ENCODE measurements at regions not wholly inside any gene's neighbourhood (a gene's known extent, or its start where the extent isn't known, plus 50 kb on each side); places are given as distances from the start of the nearest gene placed in this dataset.

DNA sequence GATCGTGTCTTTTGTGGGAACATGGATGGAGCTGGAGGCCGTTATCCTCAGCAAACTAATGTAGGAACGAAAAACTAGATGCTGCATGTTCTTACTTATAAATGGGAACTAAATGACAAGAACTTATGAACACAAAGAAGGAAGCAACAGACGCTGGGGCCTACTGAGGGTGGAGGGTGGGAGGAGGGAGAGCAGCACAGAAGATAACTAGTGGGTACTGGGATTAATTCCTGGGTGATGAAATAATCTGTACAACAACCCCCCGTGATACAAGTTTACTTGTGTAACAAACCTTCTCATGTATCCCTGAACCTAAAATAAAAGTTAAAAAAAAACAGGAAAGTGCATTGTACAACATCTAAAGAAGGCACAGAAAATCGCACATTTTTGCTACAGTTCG, 59.0 kb upstream of the TMEM170B start:
- Histone ChIP-seq H4K20me1 (ENCODE audit: insufficient read depth) (no peaks in the 10 kb centered on the region), H3K79me2 (ENCODE audit: insufficient read depth) (no peaks in the 10 kb centered on the region), H3F3A (replicated peaks; ENCODE audit: insufficient read depth) (no peaks in the 10 kb centered on the region), H3K36me3 (replicated peaks in 1 of 2; ENCODE audit: control insufficient read depth in 1 of 2, insufficient read depth in 2 of 2, low read length in 1 of 2) (no peaks in the 10 kb centered on the region), H3K9me3 (no peaks in the 10 kb centered on the region), H3K4me2 (no peak overlapping the region), H3K27ac (ENCODE audit: low read depth in 2 of 2, low read length in 1 of 2) (no peak overlapping the region), H2AFZ (ENCODE audit: low read depth) (no peak overlapping the region), H3K9me2 (no peaks in the 10 kb centered on the region), H3K9ac (no peak overlapping the region), H3K4me3 (ENCODE audit: low read depth in 2 of 2, low read length in 1 of 2) (no peak overlapping the region), H3K4me1 (ENCODE audit: control insufficient read depth in 1 of 2, insufficient read depth in 2 of 2, low read depth in 1 of 2, low read length in 1 of 2) (no peaks in the 10 kb centered on the region), H3K27me3 (ENCODE audit: insufficient read depth) (no peaks in the 10 kb centered on the region)
- DNase-seq = no peak
- ChIA-PET POLR2A (no interaction called here), CTCF (no interaction called here)
- 64% methylated on average over 7 of the region's 7 CpGs for WGBS (ENCODE audit: low lambda C conversion rate)
- no peak for TF ChIP-seq FOXM1 (IDR thresholded peaks at IDR 0.05; ENCODE audit: low read depth)
- TF ChIP-seq SIN3A (IDR thresholded peaks at IDR 0.05; ENCODE audit: borderline replicate concordance, low read depth, low read length) = no peak

DNA sequence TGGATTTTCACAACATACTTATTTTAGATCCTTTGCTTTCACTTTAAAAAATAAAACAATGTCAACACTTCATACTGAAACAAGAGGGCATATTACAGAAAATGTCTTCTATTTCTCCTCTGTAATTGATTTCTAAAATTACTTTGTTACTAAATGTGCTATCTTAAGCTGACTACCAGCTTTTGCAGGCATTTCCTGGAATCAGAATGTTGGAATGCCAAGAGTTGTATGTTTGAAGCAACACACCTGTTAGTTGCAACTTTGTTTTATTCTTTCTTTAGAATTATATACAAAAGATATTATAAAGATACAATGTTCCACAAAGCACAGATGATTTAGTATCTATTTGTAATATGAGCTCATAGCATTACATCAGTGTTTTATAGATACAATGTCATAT, 62.5 kb upstream of the TMEM170B start:
- Histone ChIP-seq H3K36me3 (replicated peaks in 1 of 2; ENCODE audit: control insufficient read depth in 1 of 2, insufficient read depth in 2 of 2, low read length in 1 of 2) (no peaks in the 10 kb centered on the region), H3F3A (replicated peaks; ENCODE audit: insufficient read depth) (no peaks in the 10 kb centered on the region), H3K79me2 (ENCODE audit: insufficient read depth) (no peaks in the 10 kb centered on the region), H2AFZ (ENCODE audit: low read depth) (no peak overlapping the region), H3K4me2 (no peak overlapping the region), H3K27ac (ENCODE audit: low read depth in 2 of 2, low read length in 1 of 2) (no peak overlapping the region), H3K9me3 (no peaks in the 10 kb centered on the region), H3K4me3 (ENCODE audit: low read depth in 2 of 2, low read length in 1 of 2) (no peak overlapping the region), H3K4me1 (ENCODE audit: control insufficient read depth in 1 of 2, insufficient read depth in 2 of 2, low read depth in 1 of 2, low read length in 1 of 2) (no peaks in the 10 kb centered on the region; a peak in 1 of 4 replicates), H4K20me1 (ENCODE audit: insufficient read depth) (no peaks in the 10 kb centered on the region), H3K9ac (no peak overlapping the region), H3K9me2 (no peaks in the 10 kb centered on the region), H3K27me3 (ENCODE audit: insufficient read depth) (no peaks in the 10 kb centered on the region)
- DNase-seq = no peak
- TF ChIP-seq TAF1 (IDR thresholded peaks at IDR 0.05; ENCODE audit: borderline replicate concordance, low read depth, low read length) = no peak
- TF ChIP-seq FOXM1 (IDR thresholded peaks at IDR 0.05; ENCODE audit: low read depth) = no peak
- TF ChIP-seq, protein P1, sequence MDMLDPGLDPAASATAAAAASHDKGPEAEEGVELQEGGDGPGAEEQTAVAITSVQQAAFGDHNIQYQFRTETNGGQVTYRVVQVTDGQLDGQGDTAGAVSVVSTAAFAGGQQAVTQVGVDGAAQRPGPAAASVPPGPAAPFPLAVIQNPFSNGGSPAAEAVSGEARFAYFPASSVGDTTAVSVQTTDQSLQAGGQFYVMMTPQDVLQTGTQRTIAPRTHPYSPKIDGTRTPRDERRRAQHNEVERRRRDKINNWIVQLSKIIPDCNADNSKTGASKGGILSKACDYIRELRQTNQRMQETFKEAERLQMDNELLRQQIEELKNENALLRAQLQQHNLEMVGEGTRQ (IDR thresholded peaks at IDR 0.05; ENCODE audit: borderline replicate concordance, low read depth, low read length) = no peak
- no peak for TF ChIP-seq RCOR1 (IDR thresholded peaks at IDR 0.05; ENCODE audit: low read length)
- TF ChIP-seq NRF1 (IDR thresholded peaks at IDR 0.05; ENCODE audit: low read depth, low read length) = no peak
- TF ChIP-seq RXRA (IDR thresholded peaks at IDR 0.05; ENCODE audit: borderline replicate concordance, low read depth) = no peak
- TF ChIP-seq, protein P2, sequence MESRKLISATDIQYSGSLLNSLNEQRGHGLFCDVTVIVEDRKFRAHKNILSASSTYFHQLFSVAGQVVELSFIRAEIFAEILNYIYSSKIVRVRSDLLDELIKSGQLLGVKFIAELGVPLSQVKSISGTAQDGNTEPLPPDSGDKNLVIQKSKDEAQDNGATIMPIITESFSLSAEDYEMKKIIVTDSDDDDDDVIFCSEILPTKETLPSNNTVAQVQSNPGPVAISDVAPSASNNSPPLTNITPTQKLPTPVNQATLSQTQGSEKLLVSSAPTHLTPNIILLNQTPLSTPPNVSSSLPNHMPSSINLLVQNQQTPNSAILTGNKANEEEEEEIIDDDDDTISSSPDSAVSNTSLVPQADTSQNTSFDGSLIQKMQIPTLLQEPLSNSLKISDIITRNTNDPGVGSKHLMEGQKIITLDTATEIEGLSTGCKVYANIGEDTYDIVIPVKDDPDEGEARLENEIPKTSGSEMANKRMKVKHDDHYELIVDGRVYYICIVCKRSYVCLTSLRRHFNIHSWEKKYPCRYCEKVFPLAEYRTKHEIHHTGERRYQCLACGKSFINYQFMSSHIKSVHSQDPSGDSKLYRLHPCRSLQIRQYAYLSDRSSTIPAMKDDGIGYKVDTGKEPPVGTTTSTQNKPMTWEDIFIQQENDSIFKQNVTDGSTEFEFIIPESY (IDR thresholded peaks at IDR 0.05; ENCODE audit: borderline replicate concordance, low read depth) = no peak
- no peak for TF ChIP-seq CHD2 (IDR thresholded peaks at IDR 0.05; ENCODE audit: low read length, partially characterized antibody)
- TF ChIP-seq TEAD4 (IDR thresholded peaks at IDR 0.05; ENCODE audit: borderline replicate concordance, insufficient read depth) = no peak
- no peak for TF ChIP-seq JUND (IDR thresholded peaks at IDR 0.05)
- TF ChIP-seq, protein P3, sequence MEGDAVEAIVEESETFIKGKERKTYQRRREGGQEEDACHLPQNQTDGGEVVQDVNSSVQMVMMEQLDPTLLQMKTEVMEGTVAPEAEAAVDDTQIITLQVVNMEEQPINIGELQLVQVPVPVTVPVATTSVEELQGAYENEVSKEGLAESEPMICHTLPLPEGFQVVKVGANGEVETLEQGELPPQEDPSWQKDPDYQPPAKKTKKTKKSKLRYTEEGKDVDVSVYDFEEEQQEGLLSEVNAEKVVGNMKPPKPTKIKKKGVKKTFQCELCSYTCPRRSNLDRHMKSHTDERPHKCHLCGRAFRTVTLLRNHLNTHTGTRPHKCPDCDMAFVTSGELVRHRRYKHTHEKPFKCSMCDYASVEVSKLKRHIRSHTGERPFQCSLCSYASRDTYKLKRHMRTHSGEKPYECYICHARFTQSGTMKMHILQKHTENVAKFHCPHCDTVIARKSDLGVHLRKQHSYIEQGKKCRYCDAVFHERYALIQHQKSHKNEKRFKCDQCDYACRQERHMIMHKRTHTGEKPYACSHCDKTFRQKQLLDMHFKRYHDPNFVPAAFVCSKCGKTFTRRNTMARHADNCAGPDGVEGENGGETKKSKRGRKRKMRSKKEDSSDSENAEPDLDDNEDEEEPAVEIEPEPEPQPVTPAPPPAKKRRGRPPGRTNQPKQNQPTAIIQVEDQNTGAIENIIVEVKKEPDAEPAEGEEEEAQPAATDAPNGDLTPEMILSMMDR (IDR thresholded peaks at IDR 0.05) = no peak
- TF ChIP-seq, protein P4, sequence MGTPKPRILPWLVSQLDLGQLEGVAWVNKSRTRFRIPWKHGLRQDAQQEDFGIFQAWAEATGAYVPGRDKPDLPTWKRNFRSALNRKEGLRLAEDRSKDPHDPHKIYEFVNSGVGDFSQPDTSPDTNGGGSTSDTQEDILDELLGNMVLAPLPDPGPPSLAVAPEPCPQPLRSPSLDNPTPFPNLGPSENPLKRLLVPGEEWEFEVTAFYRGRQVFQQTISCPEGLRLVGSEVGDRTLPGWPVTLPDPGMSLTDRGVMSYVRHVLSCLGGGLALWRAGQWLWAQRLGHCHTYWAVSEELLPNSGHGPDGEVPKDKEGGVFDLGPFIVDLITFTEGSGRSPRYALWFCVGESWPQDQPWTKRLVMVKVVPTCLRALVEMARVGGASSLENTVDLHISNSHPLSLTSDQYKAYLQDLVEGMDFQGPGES (IDR thresholded peaks at IDR 0.05; ENCODE audit: low read depth, low read length) = no peak
- no peak for TF ChIP-seq MEF2A (IDR thresholded peaks at IDR 0.05; ENCODE audit: borderline replicate concordance, low read depth)
- no peak for TF ChIP-seq POLR2AphosphoS5 (IDR thresholded peaks at IDR 0.05; ENCODE audit: low read depth, low read length)
- no peak for TF ChIP-seq ELF1 (IDR thresholded peaks at IDR 0.05)
- no peak for TF ChIP-seq EP300 (IDR thresholded peaks at IDR 0.05; ENCODE audit: borderline replicate concordance in 1 of 2, low read depth in 1 of 2, low read length in 1 of 2)
- no peak for TF ChIP-seq RFX5 (IDR thresholded peaks at IDR 0.05; ENCODE audit: low read length)
- TF ChIP-seq YY1 (IDR thresholded peaks at IDR 0.05; ENCODE audit: low read depth) = no peak
- ChIA-PET POLR2A (no interaction called here), CTCF (interaction anchor here (1.1 to 1.2 kb wide), 2 partner anchors 294 to 331 kb away, joined by 3 to 4 read pairs; no protein-coding TSS in a partner anchor)
